GM12874 (cell line): ENCODE measurements at regions not wholly inside any gene's neighbourhood (a gene's known extent, or its start where the extent isn't known, plus 50 kb on each side); places are given as distances from the start of the nearest gene placed in this dataset.

Experiments used
- CTCF ChIP-seq: IDR thresholded peaks from 2 replicates; pipeline ENCODE4 v1.5.1; 2011; ENCODE audit warnings: low read depth, mild to moderate bottlenecking, control low read depth, low read length, moderate library complexity; ENCODE audit not compliant: insufficient read depth

DNA sequence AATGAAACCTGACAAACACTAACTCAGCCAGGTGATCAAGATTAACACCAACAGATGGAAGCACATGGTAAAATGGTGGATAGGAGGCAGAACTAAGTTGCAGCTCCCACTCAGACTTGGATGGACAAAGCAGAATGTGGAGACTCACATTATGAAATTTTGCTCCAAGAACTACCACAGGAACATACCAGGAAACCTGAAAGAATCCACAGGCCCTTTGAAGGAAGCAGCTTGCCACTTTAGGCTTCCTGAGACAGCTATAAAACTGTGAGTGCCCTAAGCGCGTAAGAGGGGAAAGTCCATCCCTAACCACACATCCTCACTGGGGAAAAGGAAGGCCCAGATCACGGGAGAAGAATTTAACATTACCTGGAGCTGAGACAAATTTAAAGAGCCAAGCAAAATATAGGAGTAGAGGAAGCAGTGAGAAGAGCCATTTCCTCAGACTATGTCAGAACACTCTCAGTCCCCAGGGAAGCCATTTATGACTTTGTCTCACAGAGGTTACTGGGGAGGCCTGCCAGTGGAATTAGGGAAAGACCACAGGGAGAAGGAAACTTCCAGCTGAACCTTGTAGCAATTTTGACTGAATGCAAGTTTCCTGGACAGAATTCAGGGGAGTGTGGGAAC, 224.5 kb downstream of the TEX13C start:
- TF ChIP-seq CTCF = no peak

DNA sequence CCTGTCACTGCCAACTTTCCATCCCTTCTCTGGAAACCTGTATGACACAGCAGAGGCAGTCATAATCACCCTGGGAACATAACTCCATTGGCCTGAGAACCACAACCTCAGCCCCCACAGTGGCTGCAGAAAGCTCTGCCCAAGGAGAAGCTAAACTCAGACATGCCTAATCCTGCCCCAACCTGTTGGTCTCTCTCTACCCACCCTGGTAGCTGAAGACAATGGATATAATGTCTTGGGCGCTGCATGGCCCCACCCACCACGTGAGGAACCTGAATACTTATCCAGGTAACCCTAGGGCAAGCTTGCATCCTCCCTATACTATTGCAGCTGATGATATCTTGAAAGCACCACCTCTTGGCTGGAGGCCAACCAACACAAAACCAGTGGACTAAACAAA, 225.2 kb downstream of the TEX13C start:
- no peak for TF ChIP-seq CTCF

DNA sequence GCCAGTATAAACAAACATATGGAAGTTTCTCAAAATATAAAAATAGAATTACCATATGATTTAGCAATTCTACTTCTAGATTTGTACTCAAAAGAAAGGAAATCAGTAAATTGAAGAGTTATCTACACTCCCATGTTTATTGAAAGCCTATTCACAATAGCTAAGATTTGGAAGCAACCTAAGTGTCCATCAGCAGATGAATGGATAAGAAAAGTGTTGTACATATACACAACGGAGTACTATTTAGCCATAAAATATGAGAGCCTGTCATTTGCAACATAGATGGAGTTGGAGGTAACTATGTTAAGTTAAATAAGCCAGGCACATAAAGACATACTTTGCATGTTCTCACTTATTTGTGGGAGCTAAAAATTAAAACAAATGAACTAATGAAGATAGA, 257.8 kb downstream of the TEX13C start:
- no peak for TF ChIP-seq CTCF

- TF ChIP-seq CTCF = no peak
Measured at GRCh38 chrX:125604448-125604847, 284.8 kb downstream of the TEX13C start.

DNA sequence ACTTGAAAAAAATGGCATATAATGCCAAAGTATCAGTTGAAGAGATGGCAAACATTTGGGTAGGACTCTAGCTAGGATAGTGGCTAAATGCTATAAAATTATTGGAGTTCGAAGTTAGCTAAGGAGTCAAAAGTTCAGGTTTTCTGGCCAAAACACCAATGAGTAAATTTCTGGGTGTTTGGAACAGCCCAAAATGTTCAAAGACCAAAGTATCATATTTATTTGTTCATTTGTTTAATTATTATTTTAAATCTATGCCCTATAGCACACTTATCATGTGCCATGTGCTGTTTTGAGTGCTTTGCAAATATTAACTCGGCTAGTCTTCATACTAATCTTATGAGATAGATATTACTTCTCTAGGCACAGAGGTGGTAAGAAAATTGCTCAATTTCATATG, 285.5 kb downstream of the TEX13C start:
- no peak for TF ChIP-seq CTCF

DNA sequence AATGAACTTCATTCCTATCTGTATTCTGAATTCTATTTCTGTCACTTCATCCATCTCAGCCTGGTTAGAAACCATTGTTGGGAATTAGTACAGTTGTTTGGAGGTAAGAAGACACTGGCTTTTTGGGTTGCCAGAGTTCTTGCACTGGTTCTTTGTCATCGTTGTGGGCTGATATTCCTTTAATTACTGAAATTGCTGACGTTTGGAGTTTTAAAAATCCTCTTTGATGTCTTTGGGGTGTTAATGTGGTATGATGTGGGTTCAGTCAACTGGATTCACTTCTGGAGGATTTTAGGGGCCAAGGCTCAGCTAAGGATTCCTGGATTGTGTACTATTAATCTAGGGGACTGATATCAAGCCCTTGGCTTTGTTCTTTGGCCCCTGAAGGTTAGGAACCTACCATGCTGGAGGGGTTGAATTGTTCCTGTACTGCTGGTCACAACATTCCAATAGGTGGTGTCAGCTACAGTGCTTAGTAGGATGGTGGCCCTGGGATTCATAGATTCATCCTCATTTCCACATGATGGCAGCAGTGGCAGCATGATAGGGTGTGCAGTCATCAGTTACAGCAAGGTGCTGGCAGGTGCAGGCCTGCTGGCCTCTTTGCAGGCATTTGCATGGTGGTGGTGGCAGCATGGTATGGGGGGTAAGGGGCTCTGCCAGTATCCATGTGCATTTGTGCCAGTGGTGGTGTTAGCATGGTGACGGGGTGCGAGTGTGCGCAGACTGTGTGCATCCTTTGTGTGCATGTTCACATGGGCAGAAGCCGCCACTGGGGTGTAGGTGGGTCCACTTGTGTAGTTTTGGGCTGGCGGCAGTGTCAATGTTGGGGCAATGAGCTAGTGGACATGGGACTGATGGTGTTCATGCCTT, 301.3 kb downstream of the TEX13C start:
- TF ChIP-seq CTCF = no peak

GRCh38 chrX:125621588-125621927, 301.9 kb downstream of the TEX13C start:
- no peak for TF ChIP-seq CTCF
